ENCODE measurements at regions not wholly inside any gene's neighbourhood (a gene's known extent, or its start where the extent isn't known, plus 50 kb on each side); places are given as distances from the start of the nearest gene placed in this dataset.

DNA sequence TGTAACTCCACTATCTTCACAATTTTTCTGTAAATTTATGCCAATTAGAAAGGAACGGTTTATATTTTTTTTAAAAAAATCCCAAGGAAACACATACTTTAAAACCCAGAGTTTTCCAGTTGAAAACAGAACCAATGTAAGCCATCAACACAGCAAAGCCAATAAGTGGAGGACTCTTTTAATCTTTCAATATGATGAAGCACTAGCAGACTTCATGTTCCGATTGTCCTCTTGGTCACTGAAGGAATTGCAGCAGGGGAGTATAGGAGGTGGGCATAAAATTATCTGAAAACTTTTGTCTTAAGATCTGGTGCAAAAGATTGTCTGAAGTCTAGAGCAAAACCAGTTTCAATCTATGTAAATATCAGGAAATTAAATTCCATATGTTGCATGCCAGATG lies 102.1 kb upstream of the PAPPA start:
- H3K79me2 ChIP-seq (ENCODE audit: low read length) = no peaks in the 10 kb centered on the region
- no peak overlapping the region for H3K4me2 ChIP-seq (ENCODE audit: low read length)
- H3K27ac ChIP-seq (ENCODE audit: low read length) = no peak overlapping the region
- TF ChIP-seq EZH2phosphoT487 (IDR thresholded peaks at IDR 0.05; ENCODE audit: low read depth) = no peak
- TF ChIP-seq, protein P1, sequence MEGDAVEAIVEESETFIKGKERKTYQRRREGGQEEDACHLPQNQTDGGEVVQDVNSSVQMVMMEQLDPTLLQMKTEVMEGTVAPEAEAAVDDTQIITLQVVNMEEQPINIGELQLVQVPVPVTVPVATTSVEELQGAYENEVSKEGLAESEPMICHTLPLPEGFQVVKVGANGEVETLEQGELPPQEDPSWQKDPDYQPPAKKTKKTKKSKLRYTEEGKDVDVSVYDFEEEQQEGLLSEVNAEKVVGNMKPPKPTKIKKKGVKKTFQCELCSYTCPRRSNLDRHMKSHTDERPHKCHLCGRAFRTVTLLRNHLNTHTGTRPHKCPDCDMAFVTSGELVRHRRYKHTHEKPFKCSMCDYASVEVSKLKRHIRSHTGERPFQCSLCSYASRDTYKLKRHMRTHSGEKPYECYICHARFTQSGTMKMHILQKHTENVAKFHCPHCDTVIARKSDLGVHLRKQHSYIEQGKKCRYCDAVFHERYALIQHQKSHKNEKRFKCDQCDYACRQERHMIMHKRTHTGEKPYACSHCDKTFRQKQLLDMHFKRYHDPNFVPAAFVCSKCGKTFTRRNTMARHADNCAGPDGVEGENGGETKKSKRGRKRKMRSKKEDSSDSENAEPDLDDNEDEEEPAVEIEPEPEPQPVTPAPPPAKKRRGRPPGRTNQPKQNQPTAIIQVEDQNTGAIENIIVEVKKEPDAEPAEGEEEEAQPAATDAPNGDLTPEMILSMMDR (IDR thresholded peaks at IDR 0.05; ENCODE audit: low read depth, low read length) = no peak
- H3K4me1 ChIP-seq (ENCODE audit: low read length) = no peaks in the 10 kb centered on the region
- H4K20me1 ChIP-seq (ENCODE audit: insufficient read depth, low read length) = no peaks in the 10 kb centered on the region
- H3K36me3 ChIP-seq (replicated peaks; ENCODE audit: low read depth, low read length) = no peaks in the 10 kb centered on the region
- H3K9me3 ChIP-seq (ENCODE audit: insufficient read depth, low read length) = no peaks in the 10 kb centered on the region
- no peak overlapping the region for H3K9ac ChIP-seq (ENCODE audit: low read length)
- H3K4me3 ChIP-seq (ENCODE audit: low read length) = no peak overlapping the region
- H2AFZ ChIP-seq (ENCODE audit: low read depth, low read length) = no peak overlapping the region
- H3K27me3 ChIP-seq (ENCODE audit: low read depth, low read length) = no peaks in the 10 kb centered on the region

DNA sequence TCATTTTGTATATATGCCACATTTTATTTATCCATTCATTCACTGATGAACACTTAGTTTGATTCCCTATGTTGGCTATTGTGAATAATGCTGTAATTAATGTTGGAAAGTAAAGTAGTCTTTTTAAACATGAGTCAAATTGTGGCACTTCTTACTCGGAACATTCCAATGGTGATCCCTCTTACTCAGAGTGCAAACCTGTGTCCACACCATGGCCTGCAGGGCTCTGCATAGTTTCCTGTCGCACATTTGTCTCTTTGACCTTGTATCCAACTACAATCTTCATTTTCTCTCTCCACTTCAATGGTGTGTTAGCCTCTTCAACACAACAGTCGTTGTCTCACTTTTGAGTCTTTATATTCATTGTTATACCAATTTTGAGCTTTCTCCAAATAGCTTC lies 98.1 kb upstream of the PAPPA start:
- Histone ChIP-seq H2AFZ (ENCODE audit: low read depth, low read length) (no peak overlapping the region), H3K27me3 (ENCODE audit: low read depth, low read length) (no peaks in the 10 kb centered on the region), H4K20me1 (ENCODE audit: insufficient read depth, low read length) (no peaks in the 10 kb centered on the region), H3K79me2 (ENCODE audit: low read length) (no peaks in the 10 kb centered on the region), H3K4me1 (ENCODE audit: low read length) (no peaks in the 10 kb centered on the region), H3K9me3 (ENCODE audit: insufficient read depth, low read length) (no peaks in the 10 kb centered on the region), H3K4me3 (ENCODE audit: low read length) (no peak overlapping the region), H3K27ac (ENCODE audit: low read length) (no peak overlapping the region), H3K36me3 (replicated peaks; ENCODE audit: low read depth, low read length) (no peaks in the 10 kb centered on the region), H3K4me2 (ENCODE audit: low read length) (no peak overlapping the region), H3K9ac (ENCODE audit: low read length) (no peak overlapping the region)
- TF ChIP-seq EZH2phosphoT487 (IDR thresholded peaks at IDR 0.05; ENCODE audit: low read depth) = no peak
- TF ChIP-seq, protein P1 (IDR thresholded peaks at IDR 0.05; ENCODE audit: low read depth, low read length) = no peak

DNA sequence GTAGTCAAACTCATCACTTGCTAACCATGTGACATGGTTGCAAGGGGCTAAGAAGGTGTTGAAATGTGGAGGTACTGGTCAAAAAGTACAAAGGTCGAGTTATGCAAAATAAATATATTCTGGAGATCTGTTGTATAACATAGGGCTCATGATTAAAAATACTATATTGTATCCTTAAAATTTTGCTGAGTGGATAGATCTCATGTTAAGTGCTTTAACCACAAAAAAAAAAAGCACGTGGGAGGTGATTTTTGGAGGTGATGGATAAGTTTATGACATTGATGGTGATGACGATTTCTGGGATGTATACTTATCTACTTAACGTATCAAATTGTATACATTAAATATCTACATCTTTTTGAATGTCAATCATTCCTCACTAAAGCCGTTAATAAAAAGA lies 96.2 kb upstream of the PAPPA start:
- H2AFZ ChIP-seq (ENCODE audit: low read depth, low read length) = no peak overlapping the region
- H3K4me2 ChIP-seq (ENCODE audit: low read length) = no peak overlapping the region
- H3K9me3 ChIP-seq (ENCODE audit: insufficient read depth, low read length) = no peaks in the 10 kb centered on the region
- H3K36me3 ChIP-seq (replicated peaks; ENCODE audit: low read depth, low read length) = no peaks in the 10 kb centered on the region
- H4K20me1 ChIP-seq (ENCODE audit: insufficient read depth, low read length) = no peaks in the 10 kb centered on the region
- H3K9ac ChIP-seq (ENCODE audit: low read length) = no peak overlapping the region
- no peaks in the 10 kb centered on the region for H3K4me1 ChIP-seq (ENCODE audit: low read length)
- no peaks in the 10 kb centered on the region for H3K27me3 ChIP-seq (ENCODE audit: low read depth, low read length)
- H3K4me3 ChIP-seq (ENCODE audit: low read length) = no peak overlapping the region
- H3K27ac ChIP-seq (ENCODE audit: low read length) = no peak overlapping the region
- H3K79me2 ChIP-seq (ENCODE audit: low read length) = no peaks in the 10 kb centered on the region
- TF ChIP-seq EZH2phosphoT487 (IDR thresholded peaks at IDR 0.05; ENCODE audit: low read depth) = no peak
- TF ChIP-seq, protein P1 (IDR thresholded peaks at IDR 0.05; ENCODE audit: low read depth, low read length) = no peak

DNA sequence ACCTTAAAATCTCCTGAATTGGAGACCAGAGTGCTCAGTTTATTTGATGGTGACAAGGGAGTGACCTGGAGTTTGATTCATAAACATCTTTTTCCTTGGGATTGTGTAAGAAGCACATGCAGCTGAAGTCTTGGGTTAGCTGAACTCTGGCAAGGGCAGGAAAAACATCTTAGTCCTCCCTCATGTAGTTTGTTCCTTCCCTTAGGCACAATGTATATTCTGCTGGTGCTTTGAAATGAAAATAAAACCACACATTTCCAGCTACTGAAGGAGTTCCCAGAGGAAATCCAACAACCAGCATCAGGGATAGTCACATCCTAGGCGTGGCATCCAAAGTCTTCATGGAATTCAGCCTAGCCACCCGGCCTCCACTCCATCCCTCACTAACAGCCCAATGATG lies 95.2 kb upstream of the PAPPA start:
- H4K20me1 ChIP-seq (ENCODE audit: insufficient read depth, low read length) = no peaks in the 10 kb centered on the region
- H3K27ac ChIP-seq (ENCODE audit: low read length) = no peak overlapping the region
- no peak overlapping the region for H2AFZ ChIP-seq (ENCODE audit: low read depth, low read length)
- H3K36me3 ChIP-seq (replicated peaks; ENCODE audit: low read depth, low read length) = no peaks in the 10 kb centered on the region
- no peak for TF ChIP-seq EZH2phosphoT487 (IDR thresholded peaks at IDR 0.05; ENCODE audit: low read depth)
- TF ChIP-seq, protein P1 (IDR thresholded peaks at IDR 0.05; ENCODE audit: low read depth, low read length) = no peak
- no peaks in the 10 kb centered on the region for H3K79me2 ChIP-seq (ENCODE audit: low read length)
- no peaks in the 10 kb centered on the region for H3K27me3 ChIP-seq (ENCODE audit: low read depth, low read length)
- H3K9me3 ChIP-seq (ENCODE audit: insufficient read depth, low read length) = no peaks in the 10 kb centered on the region
- H3K4me1 ChIP-seq (ENCODE audit: low read length) = no peaks in the 10 kb centered on the region
- no peak overlapping the region for H3K4me2 ChIP-seq (ENCODE audit: low read length)
- H3K4me3 ChIP-seq (ENCODE audit: low read length) = no peak overlapping the region
- H3K9ac ChIP-seq (ENCODE audit: low read length) = no peak overlapping the region

All from OCI-LY3 (cell line).